ENCODE measurements at regions not wholly inside any gene's neighbourhood (a gene's known extent, or its start where the extent isn't known, plus 50 kb on each side); places are given as distances from the start of the nearest gene placed in this dataset.

- TF ChIP-seq, protein P1, sequence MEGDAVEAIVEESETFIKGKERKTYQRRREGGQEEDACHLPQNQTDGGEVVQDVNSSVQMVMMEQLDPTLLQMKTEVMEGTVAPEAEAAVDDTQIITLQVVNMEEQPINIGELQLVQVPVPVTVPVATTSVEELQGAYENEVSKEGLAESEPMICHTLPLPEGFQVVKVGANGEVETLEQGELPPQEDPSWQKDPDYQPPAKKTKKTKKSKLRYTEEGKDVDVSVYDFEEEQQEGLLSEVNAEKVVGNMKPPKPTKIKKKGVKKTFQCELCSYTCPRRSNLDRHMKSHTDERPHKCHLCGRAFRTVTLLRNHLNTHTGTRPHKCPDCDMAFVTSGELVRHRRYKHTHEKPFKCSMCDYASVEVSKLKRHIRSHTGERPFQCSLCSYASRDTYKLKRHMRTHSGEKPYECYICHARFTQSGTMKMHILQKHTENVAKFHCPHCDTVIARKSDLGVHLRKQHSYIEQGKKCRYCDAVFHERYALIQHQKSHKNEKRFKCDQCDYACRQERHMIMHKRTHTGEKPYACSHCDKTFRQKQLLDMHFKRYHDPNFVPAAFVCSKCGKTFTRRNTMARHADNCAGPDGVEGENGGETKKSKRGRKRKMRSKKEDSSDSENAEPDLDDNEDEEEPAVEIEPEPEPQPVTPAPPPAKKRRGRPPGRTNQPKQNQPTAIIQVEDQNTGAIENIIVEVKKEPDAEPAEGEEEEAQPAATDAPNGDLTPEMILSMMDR (IDR thresholded peaks at IDR 0.05): no peak
- TF ChIP-seq POLR2AphosphoS5 (IDR thresholded peaks at IDR 0.05) (no peak), POLR2A (IDR thresholded peaks at IDR 0.05) (no peak)
These were observed 121.2 kb upstream of the NIPBL start for GRCh38 chr5:36755342-36755741.
